CD4-positive, CD25-positive, alpha-beta regulatory T cell (primary cell): ENCODE measurements at regions not wholly inside any gene's neighbourhood (a gene's known extent, or its start where the extent isn't known, plus 50 kb on each side); places are given as distances from the start of the nearest gene placed in this dataset.

Experiments
- ATAC-seq, 2 donors: fragments of 150-1000 bp; cut with Tn5 transposase; one replicate each; pipeline ENCODE4 v1.10.0; 2021; ENCODE audit warnings: low read depth in 2 of 2, moderate number of reproducible peaks in 2 of 2, moderate library complexity in 1 of 2
- DNase-seq, 3 donors: peaks; one replicate each; pipeline versions ENCODE4 v3.0.0 to v3.0.0-alpha.2; 2012 to 2022; ENCODE audit warnings: mixed read lengths in 1 of 3
- H3K27ac ChIP-seq: one replicate; pipeline ENCODE4 v1.7.0; 2013; ENCODE audit warnings: mild to moderate bottlenecking, low read length; ENCODE audit not compliant: insufficient read depth, poor library complexity, severe bottlenecking
- H3K27me3 ChIP-seq: one replicate; pipeline ENCODE4 v1.7.0; 2013; ENCODE audit warnings: low read length; ENCODE audit not compliant: control insufficient read depth, insufficient read depth
- H3K36me3 ChIP-seq: one replicate; pipeline ENCODE4 v1.7.0; 2013; ENCODE audit warnings: mild to moderate bottlenecking, low read length, moderate library complexity; ENCODE audit not compliant: control insufficient read depth, insufficient read depth
- H3K4me1 ChIP-seq: 2 replicates; pipeline ENCODE4 v1.7.0; 2013; ENCODE audit warnings: mild to moderate bottlenecking, low read length; ENCODE audit not compliant: insufficient read depth, control insufficient read depth, poor library complexity, severe bottlenecking
- H3K4me3 ChIP-seq: one replicate; pipeline ENCODE4 v1.7.0; 2013; ENCODE audit warnings: low read depth, mild to moderate bottlenecking, low read length, moderate library complexity
- H3K9me3 ChIP-seq, 2 experiments: 1 replicate in 1 of 2; 2 replicates in 1 of 2; pipeline ENCODE4 v1.7.0; 2013; ENCODE audit warnings: low read length in 2 of 2, mild to moderate bottlenecking in 1 of 2, moderate library complexity in 1 of 2; ENCODE audit not compliant: control insufficient read depth in 2 of 2
- H3K27ac Mint-ChIP-seq, 3 donors: one replicate each; pipeline ENCODE4 v1.8.0; 2020 to 2022; ENCODE audit warnings: mild to moderate bottlenecking in 3 of 3, mixed read lengths in 3 of 3, moderate library complexity in 2 of 3
- H3K27me3 Mint-ChIP-seq: one replicate; pipeline ENCODE4 v1.8.0; 2022; ENCODE audit warnings: mild to moderate bottlenecking, mixed read lengths
- H3K36me3 Mint-ChIP-seq: one replicate; pipeline ENCODE4 v1.8.0; 2020; ENCODE audit warnings: mixed read lengths
- H3K4me1 Mint-ChIP-seq, 4 donors: one replicate each; pipeline ENCODE4 v1.8.0; 2020 to 2022; ENCODE audit warnings: mixed read lengths in 4 of 4, mild to moderate bottlenecking in 1 of 4
- H3K4me3 Mint-ChIP-seq, 4 donors: one replicate each; pipeline ENCODE4 v1.8.0; 2020 to 2022; ENCODE audit warnings: mild to moderate bottlenecking in 4 of 4, mixed read lengths in 4 of 4, moderate library complexity in 3 of 4
- H3K9me3 Mint-ChIP-seq, 7 donors: one replicate each; pipeline ENCODE4 v1.8.0; 2020 to 2022; ENCODE audit warnings: mixed read lengths in 7 of 7, mild to moderate bottlenecking in 3 of 7, moderate library complexity in 2 of 7

- H3K36me3 Mint-ChIP-seq, result no peaks in the 10 kb centered on the region
- no peak overlapping the region for H3K4me3 ChIP-seq
- H3K36me3 ChIP-seq, result no peaks in the 10 kb centered on the region
- peak overlapping the region in 1 of 4 donors; percentile 65 for H3K4me3 Mint-ChIP-seq
- peaks cover 0 to 6% (median 2%) of the 10 kb centered on the region in 4 donors for H3K4me1 Mint-ChIP-seq
- peaks cover 17 to 21% of the 10 kb centered on the region in 2 experiments for H3K9me3 ChIP-seq
- H3K27me3 Mint-ChIP-seq, result peaks cover under 1% of the 10 kb centered on the region
- no peak for ATAC-seq
- no peak overlapping the region for H3K27ac ChIP-seq
- H3K27ac Mint-ChIP-seq, result no peak overlapping the region
- no peak for DNase-seq
- H3K9me3 Mint-ChIP-seq, result peaks cover 0 to 16% (median 5%) of the 10 kb centered on the region in 7 donors
- no peaks in the 10 kb centered on the region for H3K27me3 ChIP-seq
- H3K4me1 ChIP-seq, result no peaks in the 10 kb centered on the region
Observed at GRCh38 chr7:155195939-155196523, 101.6 kb upstream of the INSIG1 start.

- ATAC-seq, result no peak
- Histone ChIP-seq H3K27me3 (no peaks in the 10 kb centered on the region), H3K4me1 (no peaks in the 10 kb centered on the region), H3K9me3 (peaks cover 17 to 21% of the 10 kb centered on the region in 2 experiments), H3K36me3 (no peaks in the 10 kb centered on the region), H3K4me3 (no peak overlapping the region), H3K27ac (no peak overlapping the region)
- H3K27me3 Mint-ChIP-seq, result no peaks in the 10 kb centered on the region
- H3K9me3 Mint-ChIP-seq, result peaks cover 0 to 16% (median 5%) of the 10 kb centered on the region in 7 donors
- no peaks in the 10 kb centered on the region for H3K36me3 Mint-ChIP-seq
- peaks cover 0 to 6% (median 2%) of the 10 kb centered on the region in 4 donors for H3K4me1 Mint-ChIP-seq
- H3K27ac Mint-ChIP-seq, result no peak overlapping the region
- no peak for DNase-seq
- H3K4me3 Mint-ChIP-seq, result no peak overlapping the region
Observed at GRCh38 chr7:155198196-155198892, 99.3 kb upstream of the INSIG1 start.

- H3K4me1 Mint-ChIP-seq, result no peaks in the 10 kb centered on the region
- peak in 1 of 3 donors; percentile 45 for DNase-seq
- peaks cover 0 to 16% (median 5%) of the 10 kb centered on the region in 7 donors for H3K9me3 Mint-ChIP-seq
- Histone ChIP-seq H3K36me3 (no peaks in the 10 kb centered on the region), H3K9me3 (peaks cover 17 to 21% of the 10 kb centered on the region in 2 experiments), H3K27me3 (no peaks in the 10 kb centered on the region), H3K4me3 (no peak overlapping the region), H3K27ac (no peak overlapping the region), H3K4me1 (no peaks in the 10 kb centered on the region)
- no peak overlapping the region for H3K27ac Mint-ChIP-seq
- H3K36me3 Mint-ChIP-seq, result no peaks in the 10 kb centered on the region
- ATAC-seq, result no peak
- H3K27me3 Mint-ChIP-seq, result no peaks in the 10 kb centered on the region
- no peak overlapping the region for H3K4me3 Mint-ChIP-seq
Observed at GRCh38 chr7:155198901-155199845, 98.5 kb upstream of the INSIG1 start.

GRCh38 chr7:155201325-155202087 is 96.2 kb upstream of the INSIG1 start:
- H3K4me3 ChIP-seq, result no peak overlapping the region
- peaks cover 9% of the 10 kb centered on the region in 2 experiments for H3K9me3 ChIP-seq
- Mint-ChIP-seq H3K36me3 (no peaks in the 10 kb centered on the region), H3K9me3 (peaks cover 0 to 9% (median 2%) of the 10 kb centered on the region in 7 donors), H3K27ac (no peak overlapping the region), H3K27me3 (peaks cover 1% of the 10 kb centered on the region), H3K4me1 (peaks cover 10 to 20% (median 15%) of the 10 kb centered on the region in 4 donors), H3K4me3 (peak overlapping the region in 1 of 4 donors; percentile 29)
- H3K27me3 ChIP-seq, result no peaks in the 10 kb centered on the region
- peaks cover 16% of the 10 kb centered on the region for H3K4me1 ChIP-seq
- no peak for ATAC-seq
- no peaks in the 10 kb centered on the region for H3K36me3 ChIP-seq
- H3K27ac ChIP-seq, result no peak overlapping the region
- no peak for DNase-seq

DNA sequence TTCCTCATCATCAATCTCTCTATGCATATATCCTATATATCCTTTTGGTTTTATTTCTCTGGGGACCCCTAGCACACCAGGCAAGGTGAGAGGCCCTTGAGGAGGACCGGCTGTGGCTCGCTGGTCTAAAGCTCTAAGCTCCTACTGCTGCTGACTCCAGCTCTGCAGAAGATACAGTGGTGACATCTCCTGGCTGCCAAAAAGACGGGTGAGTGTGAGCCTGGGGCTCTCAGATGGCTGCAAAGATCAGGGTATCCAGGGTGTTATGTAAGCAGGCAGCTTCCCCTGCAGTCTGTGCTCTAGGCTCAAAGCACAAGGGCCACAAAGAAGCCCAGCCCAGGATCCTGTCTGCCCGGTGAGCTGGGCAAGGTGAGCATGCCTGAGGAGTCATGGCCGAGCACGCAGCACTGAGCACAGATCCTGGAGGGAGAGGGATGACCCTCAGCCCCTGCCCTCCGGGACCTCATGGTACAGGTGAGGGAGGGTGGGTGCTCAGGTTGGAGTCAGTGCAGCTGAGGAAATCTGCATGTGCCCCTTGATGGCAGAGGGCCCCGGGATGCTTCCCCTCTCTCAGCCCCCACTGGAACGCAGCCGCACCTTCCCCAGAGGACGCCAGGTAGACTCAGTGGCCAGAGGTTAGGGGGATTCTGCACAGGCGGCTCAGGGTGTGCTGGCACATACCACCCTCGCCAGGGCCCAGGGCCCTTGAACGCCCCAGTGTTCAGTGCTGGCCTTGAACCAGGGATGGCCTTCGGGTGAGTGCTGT is 95.4 kb upstream of the INSIG1 start:
- Mint-ChIP-seq H3K27ac (no peak overlapping the region), H3K4me1 (peaks cover 11 to 27% (median 19%) of the 10 kb centered on the region in 4 donors), H3K36me3 (no peaks in the 10 kb centered on the region), H3K4me3 (no peak overlapping the region), H3K27me3 (peaks cover 4% of the 10 kb centered on the region), H3K9me3 (peaks cover 0 to 2% (median 2%) of the 10 kb centered on the region in 7 donors)
- H3K4me1 ChIP-seq, result peaks cover 19% of the 10 kb centered on the region
- no peaks in the 10 kb centered on the region for H3K27me3 ChIP-seq
- ATAC-seq, result no peak
- peaks cover 1 to 2% of the 10 kb centered on the region in 2 experiments for H3K9me3 ChIP-seq
- H3K4me3 ChIP-seq, result no peak overlapping the region
- no peak overlapping the region for H3K27ac ChIP-seq
- no peaks in the 10 kb centered on the region for H3K36me3 ChIP-seq
- no peak for DNase-seq

DNA sequence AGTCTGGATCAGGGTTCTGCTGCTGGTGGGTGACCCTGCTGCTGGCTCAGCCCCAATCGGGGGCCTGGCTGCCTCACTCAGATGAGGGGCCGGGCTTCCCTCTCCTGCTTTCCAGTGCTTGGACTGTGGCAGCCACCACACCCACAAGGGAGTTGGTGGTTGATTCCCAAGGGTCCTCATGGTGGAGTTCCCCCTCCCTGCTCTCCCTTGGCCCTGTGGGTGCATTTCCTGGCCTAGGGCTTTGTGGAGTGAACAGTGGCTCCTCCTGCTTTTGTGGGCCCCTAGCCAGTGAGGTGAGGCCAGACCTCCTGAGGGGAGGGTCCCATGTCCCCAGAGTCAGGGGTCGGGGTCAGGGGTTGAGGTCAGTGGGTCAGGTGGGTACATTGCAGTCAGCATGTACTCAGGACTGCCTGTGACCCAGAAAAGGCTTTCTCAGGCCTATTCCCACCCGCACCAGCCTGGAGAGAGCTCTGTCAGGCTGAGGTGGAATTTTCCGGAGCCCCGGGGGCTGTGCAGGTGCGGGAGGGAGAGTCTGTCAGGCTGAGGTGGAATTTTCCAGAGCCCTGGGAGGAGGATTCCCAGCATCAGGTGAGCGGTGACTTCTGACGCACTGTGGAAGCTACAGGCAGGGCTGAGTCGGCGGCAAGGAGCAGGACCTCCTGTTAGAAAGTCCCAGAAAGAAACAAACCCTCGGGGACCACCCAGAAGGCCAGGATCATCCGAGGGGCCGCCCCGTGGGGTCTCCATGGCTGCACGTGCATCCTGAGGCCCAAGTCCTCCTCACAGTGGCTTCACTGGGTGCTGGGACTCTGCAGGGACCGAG is 94.4 kb upstream of the INSIG1 start:
- Histone ChIP-seq H3K9me3 (no peaks in the 10 kb centered on the region), H3K36me3 (no peaks in the 10 kb centered on the region), H3K4me3 (no peak overlapping the region), H3K4me1 (peaks cover 19% of the 10 kb centered on the region), H3K27ac (no peak overlapping the region), H3K27me3 (no peaks in the 10 kb centered on the region)
- H3K36me3 Mint-ChIP-seq, result no peaks in the 10 kb centered on the region
- peaks cover 0 to 2% (median 0%) of the 10 kb centered on the region in 7 donors for H3K9me3 Mint-ChIP-seq
- ATAC-seq (no peak), DNase-seq (no peak)
- H3K27ac Mint-ChIP-seq, result peak overlapping the region in 1 of 3 donors; percentile 22
- H3K27me3 Mint-ChIP-seq, result peaks cover 4% of the 10 kb centered on the region
- H3K4me3 Mint-ChIP-seq, result no peak overlapping the region
- H3K4me1 Mint-ChIP-seq, result peaks cover 11 to 30% (median 20%) of the 10 kb centered on the region in 4 donors
